IMR-90 (cell line): ENCODE measurements at regions not wholly inside any gene's neighbourhood (a gene's known extent, or its start where the extent isn't known, plus 50 kb on each side); places are given as distances from the start of the nearest gene placed in this dataset.

Experiments used
- CEBPB ChIP-seq: IDR thresholded peaks from 2 replicates; pipeline ENCODE4 v1.6.1; 2012; ENCODE audit warnings: low read depth, low read length, improper control_type of control experiment
- ELK1 ChIP-seq: fragments of 150-350 bp; IDR thresholded peaks from 2 replicates; pipeline ENCODE4 v1.6.1; 2016; ENCODE audit warnings: low read depth, mild to moderate bottlenecking, low read length, moderate library complexity, borderline replicate concordance
- FOS ChIP-seq: fragments of 150-350 bp; IDR thresholded peaks from 2 replicates; pipeline ENCODE4 v1.6.1; 2016; ENCODE audit warnings: low read depth, low read length
- POLR2A ChIP-seq: IDR thresholded peaks from 2 replicates; pipeline ENCODE4 v1.6.1; 2012; ENCODE audit warnings: mild to moderate bottlenecking, low read depth, low read length
- RAD21 ChIP-seq: IDR thresholded peaks from 2 replicates; pipeline ENCODE4 v1.6.1; 2012; ENCODE audit warnings: low read length, improper control_type of control experiment
- RCOR1 ChIP-seq: IDR thresholded peaks from 2 replicates; pipeline ENCODE4 v1.6.1; 2012; ENCODE audit warnings: mild to moderate bottlenecking, low read length, improper control_type of control experiment; ENCODE audit not compliant: insufficient replicate concordance
- SMC3 ChIP-seq: fragments of 150-350 bp; IDR thresholded peaks from 2 replicates; pipeline ENCODE4 v1.6.1; 2016; ENCODE audit warnings: low read depth, mild to moderate bottlenecking, antibody characterized with exemption, low read length, moderate library complexity
- TF ChIP-seq, protein P1 (sequence below): conservative IDR thresholded peaks from 2 replicates; pipeline ENCODE4 v1.5.1; 2012; ENCODE audit warnings: mild to moderate bottlenecking, low read depth, low read length, improper control_type of control experiment

- TF ChIP-seq, protein P1, sequence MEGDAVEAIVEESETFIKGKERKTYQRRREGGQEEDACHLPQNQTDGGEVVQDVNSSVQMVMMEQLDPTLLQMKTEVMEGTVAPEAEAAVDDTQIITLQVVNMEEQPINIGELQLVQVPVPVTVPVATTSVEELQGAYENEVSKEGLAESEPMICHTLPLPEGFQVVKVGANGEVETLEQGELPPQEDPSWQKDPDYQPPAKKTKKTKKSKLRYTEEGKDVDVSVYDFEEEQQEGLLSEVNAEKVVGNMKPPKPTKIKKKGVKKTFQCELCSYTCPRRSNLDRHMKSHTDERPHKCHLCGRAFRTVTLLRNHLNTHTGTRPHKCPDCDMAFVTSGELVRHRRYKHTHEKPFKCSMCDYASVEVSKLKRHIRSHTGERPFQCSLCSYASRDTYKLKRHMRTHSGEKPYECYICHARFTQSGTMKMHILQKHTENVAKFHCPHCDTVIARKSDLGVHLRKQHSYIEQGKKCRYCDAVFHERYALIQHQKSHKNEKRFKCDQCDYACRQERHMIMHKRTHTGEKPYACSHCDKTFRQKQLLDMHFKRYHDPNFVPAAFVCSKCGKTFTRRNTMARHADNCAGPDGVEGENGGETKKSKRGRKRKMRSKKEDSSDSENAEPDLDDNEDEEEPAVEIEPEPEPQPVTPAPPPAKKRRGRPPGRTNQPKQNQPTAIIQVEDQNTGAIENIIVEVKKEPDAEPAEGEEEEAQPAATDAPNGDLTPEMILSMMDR, result no peak
- TF ChIP-seq SMC3 (no peak), CEBPB (no peak), RCOR1 (no peak), POLR2A (no peak), FOS (no peak), ELK1 (no peak), RAD21 (no peak)
Observed at GRCh38 chr11:100560606-100561005, 126.5 kb upstream of the ARHGAP42 start.
